ENCODE measurements at regions not wholly inside any gene's neighbourhood (a gene's known extent, or its start where the extent isn't known, plus 50 kb on each side); places are given as distances from the start of the nearest gene placed in this dataset.
"Not testable (repeated sequence)": the region's sequence is repeated elsewhere in the genome, so short reads cannot be mapped to it uniquely, and the experiment has no call there.

DNA sequence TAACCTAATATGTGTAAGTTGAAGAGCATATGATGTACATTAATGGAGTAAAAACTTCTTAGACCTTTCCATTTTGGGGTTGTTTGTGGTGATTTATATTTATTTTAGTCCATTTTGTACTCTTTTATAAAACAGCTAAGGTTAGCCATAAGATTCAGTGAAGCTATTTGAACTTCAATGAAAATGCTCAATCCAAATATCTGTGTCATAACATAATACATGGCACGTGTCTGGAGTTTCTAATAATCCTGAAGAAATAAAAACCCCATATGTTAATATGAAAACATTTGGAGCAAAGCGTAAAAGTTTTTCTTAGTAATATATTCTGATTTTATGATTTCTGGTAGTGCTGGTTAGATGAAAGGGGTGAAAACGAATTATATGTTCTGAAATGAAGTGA lies 1729.7 kb downstream of the PCDH9 start:
- TF ChIP-seq, protein P1, sequence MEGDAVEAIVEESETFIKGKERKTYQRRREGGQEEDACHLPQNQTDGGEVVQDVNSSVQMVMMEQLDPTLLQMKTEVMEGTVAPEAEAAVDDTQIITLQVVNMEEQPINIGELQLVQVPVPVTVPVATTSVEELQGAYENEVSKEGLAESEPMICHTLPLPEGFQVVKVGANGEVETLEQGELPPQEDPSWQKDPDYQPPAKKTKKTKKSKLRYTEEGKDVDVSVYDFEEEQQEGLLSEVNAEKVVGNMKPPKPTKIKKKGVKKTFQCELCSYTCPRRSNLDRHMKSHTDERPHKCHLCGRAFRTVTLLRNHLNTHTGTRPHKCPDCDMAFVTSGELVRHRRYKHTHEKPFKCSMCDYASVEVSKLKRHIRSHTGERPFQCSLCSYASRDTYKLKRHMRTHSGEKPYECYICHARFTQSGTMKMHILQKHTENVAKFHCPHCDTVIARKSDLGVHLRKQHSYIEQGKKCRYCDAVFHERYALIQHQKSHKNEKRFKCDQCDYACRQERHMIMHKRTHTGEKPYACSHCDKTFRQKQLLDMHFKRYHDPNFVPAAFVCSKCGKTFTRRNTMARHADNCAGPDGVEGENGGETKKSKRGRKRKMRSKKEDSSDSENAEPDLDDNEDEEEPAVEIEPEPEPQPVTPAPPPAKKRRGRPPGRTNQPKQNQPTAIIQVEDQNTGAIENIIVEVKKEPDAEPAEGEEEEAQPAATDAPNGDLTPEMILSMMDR (IDR thresholded peaks at IDR 0.05; ENCODE audit: insufficient read depth, low read depth, low read length, missing control alignments), result no peak
- H3K4me3 ChIP-seq (ENCODE audit: low read length), result no peak overlapping the region
- DNase-seq (ENCODE audit: low read depth), result no peak

DNA sequence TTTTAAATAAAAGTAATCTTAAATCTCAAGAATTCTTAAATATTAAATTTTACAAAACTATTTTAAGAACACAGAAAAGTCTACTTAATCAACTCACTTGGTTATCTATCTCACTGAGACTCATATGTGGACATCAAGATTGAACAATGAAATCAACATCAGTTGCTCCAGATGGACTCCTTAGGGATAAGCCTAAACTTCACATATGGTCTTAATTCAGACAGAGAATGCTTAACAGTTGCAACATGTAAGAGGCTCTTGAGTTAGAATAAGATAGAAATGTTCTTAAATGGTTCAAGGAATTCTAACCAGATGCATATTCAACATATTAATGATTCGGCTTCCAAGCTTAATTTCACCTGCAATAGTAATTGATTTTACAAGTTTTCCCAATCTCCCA lies 1730.9 kb downstream of the PCDH9 start:
- TF ChIP-seq, protein P1 (IDR thresholded peaks at IDR 0.05; ENCODE audit: insufficient read depth, low read depth, low read length, missing control alignments), result no peak
- DNase-seq (ENCODE audit: low read depth), result no peak
- no peak overlapping the region for H3K4me3 ChIP-seq (ENCODE audit: low read length)

DNA sequence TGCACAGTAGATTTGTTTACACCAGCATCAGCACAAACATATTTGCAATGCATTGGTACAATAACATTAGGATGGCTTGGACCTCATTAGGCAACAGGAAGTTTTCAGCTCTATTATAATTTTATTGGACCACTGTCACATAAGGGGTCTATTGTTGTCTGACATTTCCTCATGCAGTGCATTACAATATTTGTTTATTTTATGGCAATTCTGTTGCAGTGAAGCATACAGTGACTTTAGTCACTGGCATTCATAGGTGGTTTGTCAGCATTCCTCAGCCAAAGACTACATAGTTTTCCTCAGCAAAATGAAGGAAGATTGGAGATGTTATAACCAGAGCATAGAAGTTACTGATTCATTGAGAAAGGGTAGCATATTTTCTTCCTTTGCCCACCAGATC lies 1732.9 kb downstream of the PCDH9 start:
- DNase-seq (ENCODE audit: low read depth), result peak; percentile 42
- TF ChIP-seq, protein P1 (IDR thresholded peaks at IDR 0.05; ENCODE audit: insufficient read depth, low read depth, low read length, missing control alignments), result no peak
- no peak overlapping the region for H3K4me3 ChIP-seq (ENCODE audit: low read length)

DNA sequence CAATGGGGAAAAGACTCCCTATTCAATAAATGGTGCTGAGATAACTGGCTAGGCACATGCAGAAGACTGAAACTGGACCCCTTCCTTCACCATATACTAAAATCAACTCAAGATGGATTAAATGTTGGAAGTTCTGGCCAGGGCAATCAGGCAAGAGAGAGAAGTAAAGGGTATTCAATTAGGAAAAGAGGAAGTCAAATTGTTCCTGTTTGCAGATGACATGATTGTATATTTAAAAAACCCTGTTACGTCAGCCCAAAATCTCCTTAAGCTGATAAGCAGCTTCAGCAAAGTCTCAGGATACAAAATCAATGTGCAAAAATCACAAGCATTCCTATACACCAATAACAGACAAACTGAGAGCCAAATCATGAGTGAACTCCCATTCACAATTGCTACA lies 1739.4 kb downstream of the PCDH9 start:
- DNase-seq (ENCODE audit: low read depth); H3K4me3 ChIP-seq (ENCODE audit: low read length): not testable (repeated sequence)

DNA sequence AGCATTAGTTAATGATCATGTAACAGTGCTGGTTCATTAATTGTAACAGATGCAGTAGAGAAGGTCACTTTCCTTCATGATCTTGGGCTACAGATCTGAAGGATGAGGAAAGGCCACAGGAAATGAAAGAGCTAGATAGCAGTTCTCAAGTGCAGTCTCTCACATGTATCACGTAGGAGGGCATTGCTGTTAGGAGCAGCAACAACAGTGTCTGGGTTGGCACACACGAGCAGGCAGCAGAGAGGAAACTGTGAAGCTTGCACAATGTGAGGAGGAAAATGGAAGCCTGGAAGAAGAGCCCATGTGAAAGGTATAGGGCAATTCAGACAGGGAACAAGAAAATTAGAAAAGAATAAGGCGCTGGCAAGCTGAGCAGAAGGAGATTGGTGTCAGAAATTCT lies 1741.5 kb downstream of the PCDH9 start:
- DNase-seq (ENCODE audit: low read depth), result no peak
- TF ChIP-seq, protein P1 (IDR thresholded peaks at IDR 0.05; ENCODE audit: insufficient read depth, low read depth, low read length, missing control alignments), result no peak
- no peak overlapping the region for H3K4me3 ChIP-seq (ENCODE audit: low read length)

DNA sequence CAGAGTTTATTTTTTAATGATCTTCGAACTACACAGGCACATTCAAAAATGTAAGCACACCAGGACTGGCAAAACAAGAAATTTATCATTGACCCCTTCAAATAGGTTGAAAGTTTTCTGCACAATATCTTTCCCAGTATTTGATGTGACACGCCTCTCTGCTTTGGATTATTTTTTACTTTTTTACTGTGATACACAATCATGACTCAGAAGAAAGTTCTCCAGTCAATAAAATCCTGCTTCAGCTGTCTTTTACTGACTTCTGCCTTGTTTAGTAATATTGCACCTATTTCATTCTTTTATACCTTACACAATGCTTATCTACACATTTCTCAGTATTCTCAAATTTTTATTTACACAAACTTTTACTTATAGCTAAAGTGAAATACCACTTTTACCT lies 1750.4 kb downstream of the PCDH9 start:
- no peak for DNase-seq (ENCODE audit: low read depth)
- no peak overlapping the region for H3K4me3 ChIP-seq (ENCODE audit: low read length)
- TF ChIP-seq, protein P1 (IDR thresholded peaks at IDR 0.05; ENCODE audit: insufficient read depth, low read depth, low read length, missing control alignments), result no peak

DNA sequence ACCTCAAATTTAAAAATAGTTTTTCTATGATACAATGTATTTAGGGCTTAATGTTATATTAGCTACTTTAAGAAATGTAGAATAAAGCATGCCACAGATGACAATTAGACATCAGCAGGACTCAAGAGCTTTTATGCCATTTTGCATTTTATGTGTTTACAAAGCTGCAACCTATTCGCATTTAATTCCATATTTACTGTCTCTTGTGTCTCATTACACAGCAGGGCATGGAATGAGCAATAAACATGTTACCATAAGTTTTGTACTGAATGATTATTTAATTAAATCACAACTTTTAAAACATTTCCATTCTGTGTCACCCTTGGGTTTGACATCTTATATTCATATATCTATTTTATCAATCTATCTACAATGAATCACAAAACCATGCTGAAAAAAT lies 1756.9 kb downstream of the PCDH9 start:
- no peak for DNase-seq (ENCODE audit: low read depth)
- no peak overlapping the region for H3K4me3 ChIP-seq (ENCODE audit: low read length)
- TF ChIP-seq, protein P1 (IDR thresholded peaks at IDR 0.05; ENCODE audit: insufficient read depth, low read depth, low read length, missing control alignments), result no peak

DNA sequence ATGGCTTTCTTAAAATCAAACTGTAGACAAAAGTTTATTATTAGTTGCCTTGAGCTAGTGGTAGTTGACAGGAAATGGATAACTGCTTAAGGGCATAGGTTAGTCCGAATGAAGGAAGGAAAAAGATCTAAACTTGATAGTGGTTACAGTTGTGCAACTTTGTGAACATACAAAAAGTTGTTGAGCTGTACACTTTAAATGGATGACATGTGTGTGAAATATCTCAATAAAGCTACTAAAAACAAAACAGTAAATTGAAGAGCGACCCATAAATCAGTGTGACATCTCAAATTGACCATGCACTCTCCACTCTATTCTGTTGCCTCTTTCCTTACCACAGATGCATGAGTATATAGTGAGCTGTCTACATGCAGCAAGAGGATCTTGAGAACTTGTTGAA lies 1757.8 kb downstream of the PCDH9 start:
- H3K4me3 ChIP-seq (ENCODE audit: low read length), result no peak overlapping the region
- TF ChIP-seq, protein P1 (IDR thresholded peaks at IDR 0.05; ENCODE audit: insufficient read depth, low read depth, low read length, missing control alignments), result no peak
- no peak for DNase-seq (ENCODE audit: low read depth)

All from epithelial cell of esophagus (primary cell).